ENCODE measurements at regions not wholly inside any gene's neighbourhood (a gene's known extent, or its start where the extent isn't known, plus 50 kb on each side); places are given as distances from the start of the nearest gene placed in this dataset.

DNA sequence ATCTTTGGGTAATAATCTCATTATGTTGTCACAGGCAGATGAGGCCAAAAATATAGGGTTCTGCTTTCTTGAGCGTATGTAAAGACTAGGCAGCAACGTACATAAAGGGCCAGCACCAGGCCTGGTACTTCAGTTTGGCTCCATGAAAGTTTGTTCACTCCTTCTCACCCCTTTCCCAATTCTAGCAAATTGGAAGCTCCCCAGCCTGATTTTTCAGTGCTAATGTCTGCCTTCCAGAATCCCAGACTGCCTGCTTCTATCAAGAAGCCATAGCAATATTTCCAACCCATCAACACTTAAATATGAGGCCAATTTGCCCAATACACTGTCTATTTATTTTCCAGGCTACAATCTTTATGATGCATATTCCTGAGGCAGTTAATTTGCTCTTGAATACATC lies 93.4 kb upstream of the PTPRT start:
- H3K9me3 ChIP-seq (ENCODE audit: control insufficient read depth, insufficient read depth, low read depth, low read length), result no peaks in the 10 kb centered on the region
- POLR2A ChIA-PET, result no interaction called here
- H3K27ac ChIP-seq (ENCODE audit: extremely low read depth, low read depth, low read length), result no peak overlapping the region
- CTCF ChIA-PET, result no interaction called here
- H3K4me3 ChIP-seq (ENCODE audit: low read depth, low read length), result no peak overlapping the region
- TF ChIP-seq ZNF837 (tag by site-specific recombination; IDR thresholded peaks at IDR 0.05), result no peak
- TF ChIP-seq ZBTB21 (tag by site-specific recombination; IDR thresholded peaks at IDR 0.05), result no peak
- H3K4me1 ChIP-seq (ENCODE audit: control insufficient read depth, insufficient read depth, low read length), result no peaks in the 10 kb centered on the region
- no peaks in the 10 kb centered on the region for H3K36me3 ChIP-seq (ENCODE audit: control insufficient read depth in 2 of 2, insufficient read depth in 1 of 2, low read length in 2 of 2)

DNA sequence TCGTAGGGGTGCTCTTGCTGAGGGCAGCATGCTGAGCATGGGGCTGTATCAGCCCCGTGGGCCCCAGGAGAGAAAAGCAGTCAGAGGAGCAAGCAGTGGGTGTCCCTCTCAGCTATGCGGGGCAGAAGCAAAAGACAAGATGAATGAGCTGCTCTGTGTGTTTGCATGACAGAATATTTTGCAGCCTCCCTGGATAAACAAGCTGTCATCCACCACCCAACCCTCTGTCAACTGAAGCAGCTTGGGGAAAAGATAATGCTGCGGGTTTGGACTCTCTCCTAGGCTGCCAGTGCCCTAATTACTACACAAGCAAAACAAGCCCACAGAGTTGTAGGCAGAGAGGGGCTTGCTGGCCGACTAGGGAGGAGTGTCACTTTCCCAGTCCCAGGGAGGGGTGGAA lies 82.3 kb upstream of the PTPRT start:
- TF ChIP-seq, protein P1, sequence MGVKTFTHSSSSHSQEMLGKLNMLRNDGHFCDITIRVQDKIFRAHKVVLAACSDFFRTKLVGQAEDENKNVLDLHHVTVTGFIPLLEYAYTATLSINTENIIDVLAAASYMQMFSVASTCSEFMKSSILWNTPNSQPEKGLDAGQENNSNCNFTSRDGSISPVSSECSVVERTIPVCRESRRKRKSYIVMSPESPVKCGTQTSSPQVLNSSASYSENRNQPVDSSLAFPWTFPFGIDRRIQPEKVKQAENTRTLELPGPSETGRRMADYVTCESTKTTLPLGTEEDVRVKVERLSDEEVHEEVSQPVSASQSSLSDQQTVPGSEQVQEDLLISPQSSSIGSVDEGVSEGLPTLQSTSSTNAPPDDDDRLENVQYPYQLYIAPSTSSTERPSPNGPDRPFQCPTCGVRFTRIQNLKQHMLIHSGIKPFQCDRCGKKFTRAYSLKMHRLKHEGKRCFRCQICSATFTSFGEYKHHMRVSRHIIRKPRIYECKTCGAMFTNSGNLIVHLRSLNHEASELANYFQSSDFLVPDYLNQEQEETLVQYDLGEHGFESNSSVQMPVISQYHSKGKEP (tag by site-specific recombination; IDR thresholded peaks at IDR 0.05), result no peak
- TF ChIP-seq ZNF677 (tag by site-specific recombination; IDR thresholded peaks at IDR 0.05), result no peak
- TF ChIP-seq, protein P2, sequence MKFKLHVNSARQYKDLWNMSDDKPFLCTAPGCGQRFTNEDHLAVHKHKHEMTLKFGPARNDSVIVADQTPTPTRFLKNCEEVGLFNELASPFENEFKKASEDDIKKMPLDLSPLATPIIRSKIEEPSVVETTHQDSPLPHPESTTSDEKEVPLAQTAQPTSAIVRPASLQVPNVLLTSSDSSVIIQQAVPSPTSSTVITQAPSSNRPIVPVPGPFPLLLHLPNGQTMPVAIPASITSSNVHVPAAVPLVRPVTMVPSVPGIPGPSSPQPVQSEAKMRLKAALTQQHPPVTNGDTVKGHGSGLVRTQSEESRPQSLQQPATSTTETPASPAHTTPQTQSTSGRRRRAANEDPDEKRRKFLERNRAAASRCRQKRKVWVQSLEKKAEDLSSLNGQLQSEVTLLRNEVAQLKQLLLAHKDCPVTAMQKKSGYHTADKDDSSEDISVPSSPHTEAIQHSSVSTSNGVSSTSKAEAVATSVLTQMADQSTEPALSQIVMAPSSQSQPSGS (tag by site-specific recombination; IDR thresholded peaks at IDR 0.05; ENCODE audit: low read depth), result no peak
- TF ChIP-seq, protein P3, sequence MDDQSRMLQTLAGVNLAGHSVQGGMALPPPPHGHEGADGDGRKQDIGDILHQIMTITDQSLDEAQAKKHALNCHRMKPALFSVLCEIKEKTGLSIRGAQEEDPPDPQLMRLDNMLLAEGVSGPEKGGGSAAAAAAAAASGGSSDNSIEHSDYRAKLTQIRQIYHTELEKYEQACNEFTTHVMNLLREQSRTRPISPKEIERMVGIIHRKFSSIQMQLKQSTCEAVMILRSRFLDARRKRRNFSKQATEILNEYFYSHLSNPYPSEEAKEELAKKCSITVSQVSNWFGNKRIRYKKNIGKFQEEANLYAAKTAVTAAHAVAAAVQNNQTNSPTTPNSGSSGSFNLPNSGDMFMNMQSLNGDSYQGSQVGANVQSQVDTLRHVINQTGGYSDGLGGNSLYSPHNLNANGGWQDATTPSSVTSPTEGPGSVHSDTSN (CRISPR knock-in tag; IDR thresholded peaks at IDR 0.05), result no peak
- no peaks in the 10 kb centered on the region for H3K9me3 ChIP-seq (ENCODE audit: control insufficient read depth, insufficient read depth, low read depth, low read length)
- ChIA-PET CTCF (no interaction called here), POLR2A (no interaction called here)
- no peak overlapping the region for H3K27ac ChIP-seq (ENCODE audit: extremely low read depth, low read depth, low read length)
- no peaks in the 10 kb centered on the region for H3K36me3 ChIP-seq (ENCODE audit: control insufficient read depth in 2 of 2, insufficient read depth in 1 of 2, low read length in 2 of 2)
- no peak overlapping the region for H3K4me3 ChIP-seq (ENCODE audit: low read depth, low read length)
- no peaks in the 10 kb centered on the region for H3K4me1 ChIP-seq (ENCODE audit: control insufficient read depth, insufficient read depth, low read length)

DNA sequence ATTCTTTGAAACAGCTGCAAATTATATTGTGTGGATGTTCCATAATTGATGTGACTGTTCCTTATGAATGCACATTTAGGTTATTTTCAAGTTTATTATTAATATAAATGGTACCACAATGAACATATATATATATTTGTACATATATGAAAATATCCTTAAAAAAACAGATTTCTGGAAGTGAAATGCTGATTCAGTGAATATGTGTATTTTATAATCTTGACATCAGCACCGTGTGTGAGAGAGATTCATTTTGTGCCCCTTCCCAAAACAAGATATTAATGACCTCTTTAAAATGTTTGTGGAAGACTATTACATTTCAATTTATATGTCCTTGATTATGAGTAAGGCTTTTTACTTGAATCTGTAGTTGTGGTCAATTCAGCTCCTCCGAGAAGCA lies 75.7 kb upstream of the PTPRT start:
- ChIA-PET POLR2A (no interaction called here), CTCF (no interaction called here)
- TF ChIP-seq GLIS2 (tag by site-specific recombination; IDR thresholded peaks at IDR 0.05) (no peak), ZNF701 (tag by site-specific recombination; IDR thresholded peaks at IDR 0.05) (no peak), ZNF341 (tag by site-specific recombination; IDR thresholded peaks at IDR 0.05; ENCODE audit: low read depth) (no peak), ZNF548 (tag by site-specific recombination; IDR thresholded peaks at IDR 0.05) (no peak), ZNF843 (tag by site-specific recombination; IDR thresholded peaks at IDR 0.05) (no peak), ZNF623 (tag by site-specific recombination; IDR thresholded peaks at IDR 0.05) (no peak), ZNF155 (tag by site-specific recombination; IDR thresholded peaks at IDR 0.05) (no peak), BCL11A (tag by site-specific recombination; IDR thresholded peaks at IDR 0.05; ENCODE audit: low read depth) (no peak), SALL2 (tag by site-specific recombination; IDR thresholded peaks at IDR 0.05; ENCODE audit: borderline replicate concordance) (no peak), ZNF416 (tag by site-specific recombination; IDR thresholded peaks at IDR 0.05) (no peak), ZNF324 (tag by site-specific recombination; IDR thresholded peaks at IDR 0.05) (no peak), ZNF248 (tag by site-specific recombination; IDR thresholded peaks at IDR 0.05) (no peak), ZNF366 (tag by site-specific recombination; conservative IDR thresholded peaks at IDR 0.05) (no peak), ZNF202 (tag by site-specific recombination; IDR thresholded peaks at IDR 0.05; ENCODE audit: borderline replicate concordance) (no peak)
- TF ChIP-seq, protein P4, sequence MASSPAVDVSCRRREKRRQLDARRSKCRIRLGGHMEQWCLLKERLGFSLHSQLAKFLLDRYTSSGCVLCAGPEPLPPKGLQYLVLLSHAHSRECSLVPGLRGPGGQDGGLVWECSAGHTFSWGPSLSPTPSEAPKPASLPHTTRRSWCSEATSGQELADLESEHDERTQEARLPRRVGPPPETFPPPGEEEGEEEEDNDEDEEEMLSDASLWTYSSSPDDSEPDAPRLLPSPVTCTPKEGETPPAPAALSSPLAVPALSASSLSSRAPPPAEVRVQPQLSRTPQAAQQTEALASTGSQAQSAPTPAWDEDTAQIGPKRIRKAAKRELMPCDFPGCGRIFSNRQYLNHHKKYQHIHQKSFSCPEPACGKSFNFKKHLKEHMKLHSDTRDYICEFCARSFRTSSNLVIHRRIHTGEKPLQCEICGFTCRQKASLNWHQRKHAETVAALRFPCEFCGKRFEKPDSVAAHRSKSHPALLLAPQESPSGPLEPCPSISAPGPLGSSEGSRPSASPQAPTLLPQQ (tag by site-specific recombination; IDR thresholded peaks at IDR 0.05), result no peak
- TF ChIP-seq, protein P1 (tag by site-specific recombination; IDR thresholded peaks at IDR 0.05), result no peak
- no peak overlapping the region for H3K27ac ChIP-seq (ENCODE audit: extremely low read depth, low read depth, low read length)
- no peak overlapping the region for H3K4me3 ChIP-seq (ENCODE audit: low read depth, low read length)
- H3K9me3 ChIP-seq (ENCODE audit: control insufficient read depth, insufficient read depth, low read depth, low read length), result no peaks in the 10 kb centered on the region
- H3K36me3 ChIP-seq (ENCODE audit: control insufficient read depth in 2 of 2, insufficient read depth in 1 of 2, low read length in 2 of 2), result no peaks in the 10 kb centered on the region
- no peaks in the 10 kb centered on the region for H3K4me1 ChIP-seq (ENCODE audit: control insufficient read depth, insufficient read depth, low read length)

Measured in HEK293 (cell line).